ENCODE measurements at regions not wholly inside any gene's neighbourhood (a gene's known extent, or its start where the extent isn't known, plus 50 kb on each side); places are given as distances from the start of the nearest gene placed in this dataset.

- TF ChIP-seq CTCF (IDR thresholded peaks at IDR 0.05) (no peak), POLR2A (IDR thresholded peaks at IDR 0.05) (no peak)
Observed at GRCh38 chr2:45329045-45329677, 281.9 kb downstream of the SRBD1 start.
